ENCODE measurements at regions not wholly inside any gene's neighbourhood (a gene's known extent, or its start where the extent isn't known, plus 50 kb on each side); places are given as distances from the start of the nearest gene placed in this dataset.
"Not testable (repeated sequence)": the region's sequence is repeated elsewhere in the genome, so short reads cannot be mapped to it uniquely, and the experiment has no call there.

DNA sequence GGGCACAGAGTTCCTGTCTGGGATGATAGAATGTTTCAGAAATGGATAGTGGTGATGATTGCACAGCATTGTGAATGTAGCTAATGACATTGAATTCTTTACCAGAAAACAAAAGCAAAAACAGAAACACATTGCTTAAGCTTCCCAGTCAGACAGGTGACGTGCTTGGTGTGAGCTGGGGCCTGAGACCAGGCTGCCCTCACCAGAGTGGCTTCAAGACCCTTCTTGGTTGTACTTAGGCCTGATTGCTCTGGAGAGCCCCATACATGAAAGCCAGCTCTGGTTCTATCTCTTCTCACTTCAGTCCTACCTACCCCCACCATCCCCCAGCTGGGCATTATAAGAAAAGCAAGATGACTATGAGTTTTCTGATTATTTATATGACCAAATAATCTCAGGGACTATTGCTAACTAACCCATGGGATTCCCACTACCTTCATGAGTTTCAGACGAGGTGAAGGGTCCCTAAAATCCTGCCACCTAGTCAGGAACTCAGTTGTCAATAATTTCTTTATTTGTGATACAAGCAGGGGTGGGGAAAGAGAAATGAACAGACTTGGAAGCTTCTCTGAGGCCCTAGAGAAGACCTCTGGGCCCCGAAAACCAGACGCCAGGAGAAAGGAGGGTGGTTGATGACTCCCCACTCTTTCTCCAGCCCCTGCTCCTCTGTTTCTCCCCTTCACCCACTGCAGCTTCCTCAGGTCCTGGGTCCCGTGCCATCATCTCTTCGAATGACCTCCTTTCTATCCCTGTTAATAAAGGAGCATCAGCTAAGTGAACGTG is 5289.0 kb upstream of the TPTE start:
- TF ChIP-seq, protein P1, sequence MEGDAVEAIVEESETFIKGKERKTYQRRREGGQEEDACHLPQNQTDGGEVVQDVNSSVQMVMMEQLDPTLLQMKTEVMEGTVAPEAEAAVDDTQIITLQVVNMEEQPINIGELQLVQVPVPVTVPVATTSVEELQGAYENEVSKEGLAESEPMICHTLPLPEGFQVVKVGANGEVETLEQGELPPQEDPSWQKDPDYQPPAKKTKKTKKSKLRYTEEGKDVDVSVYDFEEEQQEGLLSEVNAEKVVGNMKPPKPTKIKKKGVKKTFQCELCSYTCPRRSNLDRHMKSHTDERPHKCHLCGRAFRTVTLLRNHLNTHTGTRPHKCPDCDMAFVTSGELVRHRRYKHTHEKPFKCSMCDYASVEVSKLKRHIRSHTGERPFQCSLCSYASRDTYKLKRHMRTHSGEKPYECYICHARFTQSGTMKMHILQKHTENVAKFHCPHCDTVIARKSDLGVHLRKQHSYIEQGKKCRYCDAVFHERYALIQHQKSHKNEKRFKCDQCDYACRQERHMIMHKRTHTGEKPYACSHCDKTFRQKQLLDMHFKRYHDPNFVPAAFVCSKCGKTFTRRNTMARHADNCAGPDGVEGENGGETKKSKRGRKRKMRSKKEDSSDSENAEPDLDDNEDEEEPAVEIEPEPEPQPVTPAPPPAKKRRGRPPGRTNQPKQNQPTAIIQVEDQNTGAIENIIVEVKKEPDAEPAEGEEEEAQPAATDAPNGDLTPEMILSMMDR (IDR thresholded peaks at IDR 0.05), result not testable (repeated sequence)
- not testable (repeated sequence) for TF ChIP-seq ZFX (IDR thresholded peaks at IDR 0.05; ENCODE audit: borderline replicate concordance)
